ENCODE measurements at regions not wholly inside any gene's neighbourhood (a gene's known extent, or its start where the extent isn't known, plus 50 kb on each side); places are given as distances from the start of the nearest gene placed in this dataset.

DNA sequence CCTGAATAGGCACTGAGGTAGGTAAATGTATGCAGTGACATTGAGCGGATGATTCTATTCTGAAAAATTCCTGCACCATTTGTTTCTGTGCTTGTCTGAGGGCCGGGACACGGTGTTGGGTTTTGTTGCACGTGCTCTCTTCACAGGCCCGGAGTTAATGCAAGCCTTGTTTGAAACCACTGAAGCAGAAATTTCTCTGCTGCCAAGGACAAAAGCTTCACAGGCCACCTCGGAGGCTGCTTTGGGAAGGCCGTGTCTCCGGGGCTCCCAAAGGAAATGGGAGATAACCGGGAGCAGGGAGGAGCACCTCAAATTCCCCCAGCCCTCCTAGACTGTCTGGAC lies 179.4 kb downstream of the OPA1 start:
- H3K36me3 ChIP-seq (ENCODE audit: insufficient read depth, low read length): no peaks in the 10 kb centered on the region
- H3K9me3 ChIP-seq (ENCODE audit: low read length): no peaks in the 10 kb centered on the region
- H3K4me3 ChIP-seq (ENCODE audit: low read depth in 1 of 2, low read length in 2 of 2): no peak overlapping the region
- H3K27me3 ChIP-seq (ENCODE audit: control insufficient read depth in 1 of 2, insufficient read depth in 2 of 2, low read length in 2 of 2): peaks cover 0 to 7% of the 10 kb centered on the region in 2 donors
- no peak overlapping the region for H3K27ac ChIP-seq (ENCODE audit: low read depth, low read length)
- no peaks in the 10 kb centered on the region for H3K4me1 ChIP-seq (ENCODE audit: insufficient read depth, low read length)
- H3K9ac ChIP-seq (ENCODE audit: low read length): no peak overlapping the region

DNA sequence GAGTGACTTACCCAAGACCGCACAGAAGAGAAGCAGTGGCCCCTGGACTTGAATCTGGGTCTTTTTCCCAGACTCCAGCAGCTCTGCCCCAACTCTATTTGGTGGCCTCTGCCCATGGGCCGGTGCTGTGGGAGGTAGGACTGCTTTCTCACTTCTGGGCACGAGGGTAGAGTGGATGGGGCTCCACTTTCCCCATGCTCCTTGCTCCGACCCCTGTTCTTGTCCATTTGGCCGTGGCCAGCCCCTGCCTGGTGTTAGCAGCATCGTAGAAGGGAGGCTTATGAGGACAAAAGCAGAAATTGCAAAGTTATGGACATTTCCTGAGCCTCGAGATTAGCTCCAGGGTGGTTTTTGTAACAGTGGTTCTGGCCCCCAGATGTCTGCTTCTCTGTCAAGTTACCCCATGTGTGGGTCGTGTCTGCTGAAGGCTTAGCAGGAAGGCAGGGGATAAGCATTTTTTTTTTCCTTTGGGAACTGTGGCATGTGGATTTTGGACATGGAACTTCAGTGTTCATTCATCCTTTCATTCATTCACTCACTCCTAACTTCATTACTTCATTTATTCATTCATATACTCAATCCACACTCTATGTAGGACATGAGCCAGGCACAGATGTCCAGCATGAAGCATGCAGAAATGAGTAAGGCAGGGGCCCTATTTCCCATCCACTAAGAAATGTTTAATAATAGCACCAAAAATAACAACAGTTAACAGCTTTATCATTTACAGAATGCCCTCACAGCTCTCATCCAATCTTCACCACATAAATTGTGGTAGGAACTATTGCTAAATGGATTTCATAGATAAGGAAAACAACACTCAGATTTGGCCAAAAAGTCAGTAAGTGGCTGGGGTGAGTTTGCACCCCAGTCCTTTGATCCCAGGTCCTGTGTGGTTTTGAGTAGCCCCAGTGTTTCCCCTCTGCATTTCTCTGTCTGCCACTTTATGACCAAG lies 180.5 kb downstream of the OPA1 start:
- H3K4me1 ChIP-seq (ENCODE audit: insufficient read depth, low read length): no peaks in the 10 kb centered on the region
- H3K9me3 ChIP-seq (ENCODE audit: low read length): no peaks in the 10 kb centered on the region
- no peak overlapping the region for H3K9ac ChIP-seq (ENCODE audit: low read length)
- no peaks in the 10 kb centered on the region for H3K36me3 ChIP-seq (ENCODE audit: insufficient read depth, low read length)
- no peak overlapping the region for H3K27ac ChIP-seq (ENCODE audit: low read depth, low read length)
- H3K4me3 ChIP-seq (ENCODE audit: low read depth in 1 of 2, low read length in 2 of 2): no peak overlapping the region
- H3K27me3 ChIP-seq (ENCODE audit: control insufficient read depth in 1 of 2, insufficient read depth in 2 of 2, low read length in 2 of 2): peaks cover 0 to 9% of the 10 kb centered on the region in 2 donors

DNA sequence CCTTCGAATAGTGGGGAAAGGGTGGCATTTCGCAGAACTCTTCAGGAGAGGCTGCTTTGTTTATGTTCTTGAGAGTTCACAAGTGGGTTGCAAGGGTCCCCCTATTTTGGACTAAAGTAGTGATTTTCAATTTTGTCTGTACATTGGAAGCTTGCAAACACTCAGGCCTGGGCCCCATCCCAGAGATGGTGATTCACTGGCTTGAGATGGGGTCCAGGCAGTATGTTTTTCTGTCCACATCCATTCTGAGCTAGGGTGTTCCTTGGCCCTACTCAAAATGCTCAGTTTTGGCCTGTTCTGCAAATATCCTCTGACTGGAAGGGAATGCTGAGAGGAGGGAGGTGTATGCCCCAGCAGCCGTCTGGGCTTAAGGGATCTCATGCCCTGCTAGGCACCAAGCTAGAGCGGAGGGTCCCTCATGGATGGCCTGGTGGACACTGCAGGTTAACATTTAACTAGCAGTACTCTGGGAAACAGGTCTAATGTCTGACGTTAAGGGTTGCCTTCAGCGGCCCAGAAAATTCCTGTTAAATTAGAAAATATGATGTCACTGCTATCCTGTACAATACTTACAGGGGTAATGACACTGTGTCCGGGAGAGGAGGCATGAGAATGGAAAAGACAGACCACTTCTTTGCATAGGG lies 181.4 kb downstream of the OPA1 start:
- Histone ChIP-seq H3K4me3 (ENCODE audit: low read depth in 1 of 2, low read length in 2 of 2) (no peak overlapping the region), H3K27me3 (ENCODE audit: control insufficient read depth in 1 of 2, insufficient read depth in 2 of 2, low read length in 2 of 2) (peaks cover 0 to 14% of the 10 kb centered on the region in 2 donors), H3K4me1 (ENCODE audit: insufficient read depth, low read length) (no peaks in the 10 kb centered on the region), H3K9me3 (ENCODE audit: low read length) (no peaks in the 10 kb centered on the region), H3K36me3 (ENCODE audit: insufficient read depth, low read length) (no peaks in the 10 kb centered on the region), H3K9ac (ENCODE audit: low read length) (no peak overlapping the region), H3K27ac (ENCODE audit: low read depth, low read length) (no peak overlapping the region)

DNA sequence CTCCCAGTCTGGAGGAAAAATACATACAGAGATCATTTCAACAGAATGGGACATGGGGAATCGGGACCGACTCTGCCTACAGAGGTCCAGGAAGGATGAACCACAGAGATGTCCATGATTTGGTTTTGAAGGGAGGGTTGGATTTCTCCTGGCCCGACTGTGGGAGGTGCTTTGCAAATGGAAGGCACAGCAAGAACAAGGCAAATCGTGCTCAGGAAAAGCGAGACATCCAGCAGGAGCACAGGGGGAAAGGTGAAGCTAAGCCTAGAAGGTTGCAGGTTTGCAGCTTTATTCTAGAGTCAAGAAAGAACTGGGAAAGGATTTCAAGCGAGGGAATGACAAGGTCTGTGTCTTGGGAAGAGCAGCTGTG lies 181.9 kb downstream of the OPA1 start:
- no peaks in the 10 kb centered on the region for H3K4me1 ChIP-seq (ENCODE audit: insufficient read depth, low read length)
- H3K9me3 ChIP-seq (ENCODE audit: low read length): no peaks in the 10 kb centered on the region
- H3K27ac ChIP-seq (ENCODE audit: low read depth, low read length): no peak overlapping the region
- peaks cover 0 to 14% of the 10 kb centered on the region in 2 donors for H3K27me3 ChIP-seq (ENCODE audit: control insufficient read depth in 1 of 2, insufficient read depth in 2 of 2, low read length in 2 of 2)
- no peak overlapping the region for H3K9ac ChIP-seq (ENCODE audit: low read length)
- H3K4me3 ChIP-seq (ENCODE audit: low read depth in 1 of 2, low read length in 2 of 2): no peak overlapping the region
- H3K36me3 ChIP-seq (ENCODE audit: insufficient read depth, low read length): no peaks in the 10 kb centered on the region

DNA sequence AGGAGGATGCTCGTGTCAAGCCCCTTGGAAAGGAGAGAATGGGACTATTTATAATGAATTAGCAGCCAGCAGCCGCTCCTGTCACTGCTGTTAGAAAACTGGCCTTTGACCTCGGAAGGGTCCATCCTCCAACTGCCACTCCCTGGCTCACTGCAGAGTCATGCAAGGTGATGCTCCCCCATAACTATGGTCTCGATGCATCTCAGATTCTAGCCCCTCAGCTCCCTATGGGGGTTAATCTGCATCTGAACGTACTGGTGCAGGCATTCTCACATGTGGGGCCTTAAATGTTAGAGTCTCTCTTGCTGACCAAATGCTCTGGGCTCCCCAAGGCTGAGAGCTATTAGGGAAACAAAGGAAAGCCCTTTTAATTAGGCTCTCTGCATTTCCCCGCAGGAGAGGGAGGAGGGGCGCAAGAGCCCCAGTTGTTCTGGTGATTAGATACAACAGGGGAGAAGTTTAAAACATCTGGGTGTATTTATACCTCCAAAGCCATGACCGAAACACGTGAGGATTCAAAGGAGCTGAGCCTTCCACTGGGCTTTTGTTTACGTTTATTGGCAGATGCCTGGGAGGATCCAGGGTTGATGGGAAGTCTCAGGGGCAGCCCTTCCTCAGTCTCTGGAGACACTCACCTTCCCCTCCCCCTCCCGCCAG lies 182.5 kb downstream of the OPA1 start:
- Histone ChIP-seq H3K36me3 (ENCODE audit: insufficient read depth, low read length) (no peaks in the 10 kb centered on the region), H3K9ac (ENCODE audit: low read length) (no peak overlapping the region), H3K4me1 (ENCODE audit: insufficient read depth, low read length) (peaks cover 3% of the 10 kb centered on the region), H3K27ac (ENCODE audit: low read depth, low read length) (no peak overlapping the region), H3K4me3 (ENCODE audit: low read depth in 1 of 2, low read length in 2 of 2) (no peak overlapping the region), H3K9me3 (ENCODE audit: low read length) (no peaks in the 10 kb centered on the region), H3K27me3 (ENCODE audit: control insufficient read depth in 1 of 2, insufficient read depth in 2 of 2, low read length in 2 of 2) (peaks cover 0 to 14% of the 10 kb centered on the region in 2 donors)

DNA sequence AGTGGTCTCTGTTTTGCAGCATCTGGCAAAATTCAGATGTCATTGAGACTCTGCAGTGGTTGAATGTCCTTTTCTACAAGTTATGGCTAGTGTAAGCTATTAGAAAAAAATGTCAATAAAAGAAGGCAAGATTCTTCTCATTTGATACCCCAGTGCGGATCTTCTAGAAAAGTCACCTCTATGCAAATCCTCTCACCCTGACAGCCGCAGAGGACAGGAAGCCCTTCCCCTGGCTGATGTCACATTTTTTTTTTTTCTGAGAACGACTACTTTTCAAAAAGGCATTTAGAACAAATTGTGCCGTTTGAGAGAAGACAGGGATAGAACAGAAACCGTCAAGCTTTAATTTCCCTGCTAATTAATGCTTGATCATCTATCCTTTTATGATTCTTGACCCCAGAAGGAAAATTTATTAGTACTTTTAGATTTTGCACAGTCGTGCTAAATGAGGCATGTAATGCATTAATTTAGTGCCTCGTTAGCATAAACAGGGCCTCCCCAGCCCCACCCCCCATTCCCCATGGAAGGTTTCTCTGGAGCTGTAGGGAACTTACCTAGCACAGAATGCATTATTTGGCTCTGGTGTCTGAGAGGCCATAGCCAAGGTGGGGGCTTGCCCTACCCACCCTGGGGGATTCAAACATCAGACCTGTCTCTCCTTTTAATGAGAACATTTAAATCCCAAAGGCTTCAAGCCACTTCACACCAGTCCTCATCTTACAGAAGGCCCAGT lies 183.8 kb downstream of the OPA1 start:
- H3K4me3 ChIP-seq (ENCODE audit: low read depth in 1 of 2, low read length in 2 of 2): no peak overlapping the region
- H3K27me3 ChIP-seq (ENCODE audit: control insufficient read depth in 1 of 2, insufficient read depth in 2 of 2, low read length in 2 of 2): peaks cover 0 to 14% of the 10 kb centered on the region in 2 donors
- H3K36me3 ChIP-seq (ENCODE audit: insufficient read depth, low read length): no peaks in the 10 kb centered on the region
- H3K9me3 ChIP-seq (ENCODE audit: low read length): no peaks in the 10 kb centered on the region
- H3K27ac ChIP-seq (ENCODE audit: low read depth, low read length): no peak overlapping the region
- no peak overlapping the region for H3K9ac ChIP-seq (ENCODE audit: low read length)
- H3K4me1 ChIP-seq (ENCODE audit: insufficient read depth, low read length): peaks cover 13% of the 10 kb centered on the region

DNA sequence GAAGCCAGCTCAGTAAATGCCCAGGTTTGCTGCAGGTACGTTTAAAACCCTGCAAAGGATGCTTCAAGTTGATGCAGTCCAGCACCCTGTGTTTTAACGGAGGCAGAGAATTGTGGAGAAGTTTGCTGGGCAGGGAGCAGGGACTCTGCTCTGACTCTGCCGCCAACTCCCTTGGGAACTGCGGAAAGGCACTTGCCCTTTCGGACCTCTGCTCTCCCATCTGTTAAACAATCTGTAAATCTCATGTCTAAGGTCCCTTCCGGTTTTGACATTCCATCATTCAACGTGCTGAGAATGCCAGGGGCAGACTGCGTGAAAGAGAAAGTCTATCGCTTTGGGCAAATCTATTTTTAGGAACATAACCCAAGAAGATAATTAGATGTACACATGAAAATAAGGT lies 184.5 kb downstream of the OPA1 start:
- H3K4me3 ChIP-seq (ENCODE audit: low read depth in 1 of 2, low read length in 2 of 2): no peak overlapping the region
- no peak overlapping the region for H3K9ac ChIP-seq (ENCODE audit: low read length)
- H3K9me3 ChIP-seq (ENCODE audit: low read length): no peaks in the 10 kb centered on the region
- H3K27ac ChIP-seq (ENCODE audit: low read depth, low read length): no peak overlapping the region
- peaks cover 13% of the 10 kb centered on the region for H3K4me1 ChIP-seq (ENCODE audit: insufficient read depth, low read length)
- peaks cover 0 to 14% of the 10 kb centered on the region in 2 donors for H3K27me3 ChIP-seq (ENCODE audit: control insufficient read depth in 1 of 2, insufficient read depth in 2 of 2, low read length in 2 of 2)
- no peaks in the 10 kb centered on the region for H3K36me3 ChIP-seq (ENCODE audit: insufficient read depth, low read length)

DNA sequence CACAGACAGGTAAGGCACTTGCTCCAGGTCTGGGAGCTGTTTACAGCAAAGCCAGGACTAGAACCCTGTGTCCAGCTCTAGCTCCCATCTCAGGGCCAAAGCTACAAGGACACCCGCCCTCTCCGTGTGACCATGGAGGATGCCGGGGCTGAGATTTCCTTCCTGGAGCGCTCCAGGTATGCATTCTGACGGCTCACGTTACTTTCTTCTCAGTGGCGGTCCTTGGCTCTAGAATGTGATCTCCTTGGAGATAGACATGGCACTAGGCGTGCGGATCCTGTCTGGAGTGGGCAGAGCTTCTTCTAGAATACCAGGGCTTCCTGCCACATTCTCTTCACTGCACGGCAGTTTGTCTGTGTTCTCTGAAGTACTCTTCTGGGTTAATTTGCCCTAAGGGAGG lies 185.7 kb downstream of the OPA1 start:
- no peaks in the 10 kb centered on the region for H3K36me3 ChIP-seq (ENCODE audit: insufficient read depth, low read length)
- no peak overlapping the region for H3K27ac ChIP-seq (ENCODE audit: low read depth, low read length)
- H3K9me3 ChIP-seq (ENCODE audit: low read length): no peaks in the 10 kb centered on the region
- no peak overlapping the region for H3K9ac ChIP-seq (ENCODE audit: low read length)
- peaks cover 0 to 14% of the 10 kb centered on the region in 2 donors for H3K27me3 ChIP-seq (ENCODE audit: control insufficient read depth in 1 of 2, insufficient read depth in 2 of 2, low read length in 2 of 2)
- no peak overlapping the region for H3K4me3 ChIP-seq (ENCODE audit: low read depth in 1 of 2, low read length in 2 of 2)
- peaks cover 13% of the 10 kb centered on the region for H3K4me1 ChIP-seq (ENCODE audit: insufficient read depth, low read length)

DNA sequence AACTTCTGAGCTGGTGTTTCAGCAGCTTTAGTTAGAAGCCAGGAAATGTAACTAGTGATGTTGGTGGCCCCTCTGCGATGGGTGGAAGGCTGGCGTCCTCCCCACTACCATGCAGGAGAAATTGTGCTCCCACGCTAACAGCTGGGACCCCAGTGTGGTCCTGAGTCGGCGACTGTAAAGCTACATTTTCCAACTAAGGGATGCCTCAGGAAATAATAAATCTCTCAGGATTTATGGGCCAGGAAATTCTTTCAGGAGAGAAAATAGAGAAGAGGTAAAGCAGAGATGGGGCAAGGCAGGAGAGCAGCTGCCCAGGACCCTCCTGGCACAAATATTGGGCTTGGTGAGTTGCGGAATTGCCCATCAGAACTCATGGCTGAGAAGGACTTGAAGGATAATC lies 186.9 kb downstream of the OPA1 start:
- no peaks in the 10 kb centered on the region for H3K9me3 ChIP-seq (ENCODE audit: low read length)
- peaks cover 13% of the 10 kb centered on the region for H3K4me1 ChIP-seq (ENCODE audit: insufficient read depth, low read length)
- no peaks in the 10 kb centered on the region for H3K36me3 ChIP-seq (ENCODE audit: insufficient read depth, low read length)
- no peak overlapping the region for H3K27ac ChIP-seq (ENCODE audit: low read depth, low read length)
- peaks cover 0 to 14% of the 10 kb centered on the region in 2 donors for H3K27me3 ChIP-seq (ENCODE audit: control insufficient read depth in 1 of 2, insufficient read depth in 2 of 2, low read length in 2 of 2)
- H3K4me3 ChIP-seq (ENCODE audit: low read depth in 1 of 2, low read length in 2 of 2): no peak overlapping the region
- H3K9ac ChIP-seq (ENCODE audit: low read length): no peak overlapping the region

DNA sequence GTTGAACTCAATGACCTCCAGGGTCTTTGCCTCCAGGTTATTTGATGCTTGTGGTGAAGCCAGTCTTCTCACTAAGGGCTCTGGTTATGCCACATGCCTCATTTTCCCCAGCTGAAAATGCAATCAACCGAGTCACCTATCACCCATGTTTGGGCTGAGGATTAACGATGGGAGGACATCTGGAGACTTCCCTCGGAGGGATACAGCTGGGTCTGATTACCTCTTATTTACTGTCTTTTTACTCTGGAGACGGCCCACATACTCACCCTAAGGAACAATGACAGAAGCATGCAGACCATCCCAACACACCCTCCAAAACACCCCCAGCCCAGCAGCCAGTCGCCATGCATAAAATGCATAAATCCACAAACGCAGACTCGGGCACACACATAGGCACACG lies 187.4 kb downstream of the OPA1 start:
- Histone ChIP-seq H3K9ac (ENCODE audit: low read length) (no peak overlapping the region), H3K27me3 (ENCODE audit: control insufficient read depth in 1 of 2, insufficient read depth in 2 of 2, low read length in 2 of 2) (peaks cover 0 to 14% of the 10 kb centered on the region in 2 donors), H3K4me3 (ENCODE audit: low read depth in 1 of 2, low read length in 2 of 2) (no peak overlapping the region), H3K27ac (ENCODE audit: low read depth, low read length) (no peak overlapping the region), H3K36me3 (ENCODE audit: insufficient read depth, low read length) (no peaks in the 10 kb centered on the region), H3K4me1 (ENCODE audit: insufficient read depth, low read length) (peaks cover 13% of the 10 kb centered on the region), H3K9me3 (ENCODE audit: low read length) (no peaks in the 10 kb centered on the region)
